GM19397 (cell line): ENCODE measurements at regions not wholly inside any gene's neighbourhood (a gene's known extent, or its start where the extent isn't known, plus 50 kb on each side); places are given as distances from the start of the nearest gene placed in this dataset.
"Not testable (repeated sequence)": the region's sequence is repeated elsewhere in the genome, so short reads cannot be mapped to it uniquely, and the experiment has no call there.

Source experiments
- ATAC-seq: cut with Tn5 transposase; IDR thresholded peaks from one replicate; pipeline ENCODE4 v1.9.1; 2021; ENCODE audit warnings: mild to moderate bottlenecking, moderate library complexity; ENCODE audit not compliant: unreplicated experiment

DNA sequence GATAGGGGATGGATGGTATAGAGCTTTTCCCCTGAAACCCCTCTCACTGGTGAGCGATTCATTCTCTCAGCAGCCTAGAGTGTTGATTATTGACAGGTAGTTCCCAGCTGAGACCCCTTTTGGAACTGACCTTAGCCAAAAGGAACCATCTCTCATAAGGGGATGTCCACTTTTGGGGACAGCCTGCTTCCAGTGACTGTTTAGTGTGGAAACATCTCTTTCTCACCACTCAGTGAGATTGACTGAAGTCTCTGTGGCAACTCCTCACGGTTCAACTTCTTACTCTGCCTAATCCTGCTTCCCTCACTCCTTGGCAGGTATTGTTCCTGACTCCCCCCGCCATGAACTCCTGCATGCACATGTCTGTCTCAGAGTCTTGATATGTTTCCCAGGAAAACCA is 529.2 kb upstream of the ATP2B1 start:
- ATAC-seq, result no peak

DNA sequence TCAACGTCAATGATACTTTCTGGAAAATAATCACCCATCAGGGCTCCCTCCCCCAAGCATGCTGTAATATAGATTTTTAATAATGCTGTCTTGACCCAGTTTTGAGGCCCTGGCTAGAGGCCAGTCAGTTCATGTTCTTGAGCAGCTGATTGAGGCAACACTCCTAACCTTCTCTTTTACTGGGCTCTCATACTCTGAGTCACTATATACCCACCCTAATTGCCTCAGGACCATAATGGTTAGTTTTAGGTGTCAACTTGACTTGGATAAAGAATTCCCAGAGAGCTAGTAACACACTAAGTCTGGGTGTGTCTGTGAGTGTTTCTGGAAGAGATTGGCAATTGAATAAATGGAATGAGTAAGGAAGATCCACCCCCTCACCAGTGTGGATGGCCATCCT is 527.0 kb upstream of the ATP2B1 start:
- ATAC-seq, result no peak

DNA sequence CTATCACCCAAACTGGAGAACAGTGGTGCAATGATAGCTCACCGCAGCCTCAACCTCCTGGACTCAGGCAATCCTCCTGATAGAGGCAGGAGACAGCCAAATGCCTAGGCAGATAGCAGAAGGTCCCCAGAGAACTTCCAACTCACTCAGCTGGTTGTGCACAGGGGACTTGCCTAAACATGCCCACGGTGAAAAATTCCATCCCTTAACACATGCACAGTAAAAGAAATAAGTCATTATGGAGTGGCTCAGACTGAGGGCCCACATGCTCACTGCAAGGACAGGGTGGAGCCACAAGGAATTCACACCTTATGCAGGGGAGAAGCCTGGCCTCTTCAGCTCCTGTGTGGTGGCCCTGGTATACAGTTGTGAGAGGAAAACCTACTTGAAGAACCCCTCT is 525.8 kb upstream of the ATP2B1 start:
- no peak for ATAC-seq

DNA sequence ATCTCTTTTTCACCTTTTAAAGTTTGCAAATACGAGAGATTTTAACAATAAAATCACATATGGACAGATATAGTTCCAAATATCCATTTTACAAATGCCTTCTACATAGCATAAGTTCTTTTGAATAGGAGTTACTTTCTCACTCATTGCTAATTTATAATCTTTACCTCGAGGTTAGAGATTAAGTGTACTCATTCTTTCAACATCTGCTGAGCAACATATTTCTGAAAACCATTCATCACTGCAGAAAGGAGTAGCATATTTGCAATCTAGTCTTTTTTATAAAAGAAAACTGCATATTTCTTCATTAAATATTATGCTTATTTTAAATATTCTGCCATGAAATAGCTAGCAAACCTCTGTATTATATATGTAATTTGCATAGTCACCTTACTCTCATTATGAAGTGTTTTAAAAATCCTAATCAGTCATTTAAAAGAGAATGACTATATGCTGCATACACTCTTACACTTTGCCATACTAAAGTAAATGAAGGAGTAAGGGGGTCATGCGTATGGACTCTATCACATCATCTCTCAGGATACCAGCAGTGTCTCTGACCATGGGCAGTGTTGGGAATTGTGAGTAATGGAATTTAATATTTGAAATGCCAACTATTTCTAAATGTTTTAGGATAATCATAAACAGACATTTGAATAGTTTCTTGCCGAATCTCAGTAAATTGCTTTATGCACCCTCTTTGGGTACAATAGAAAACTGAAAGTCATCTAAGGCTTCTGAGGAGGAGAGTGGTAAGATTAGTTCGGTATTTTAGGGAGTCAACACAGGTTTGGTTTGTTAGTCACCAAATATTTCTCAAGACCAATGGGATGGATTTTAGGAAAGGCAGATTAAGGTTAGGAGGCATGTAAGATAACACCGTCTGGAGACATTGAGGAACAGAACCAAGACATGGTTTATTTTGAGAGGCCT is 524.8 kb upstream of the ATP2B1 start:
- no peak for ATAC-seq

DNA sequence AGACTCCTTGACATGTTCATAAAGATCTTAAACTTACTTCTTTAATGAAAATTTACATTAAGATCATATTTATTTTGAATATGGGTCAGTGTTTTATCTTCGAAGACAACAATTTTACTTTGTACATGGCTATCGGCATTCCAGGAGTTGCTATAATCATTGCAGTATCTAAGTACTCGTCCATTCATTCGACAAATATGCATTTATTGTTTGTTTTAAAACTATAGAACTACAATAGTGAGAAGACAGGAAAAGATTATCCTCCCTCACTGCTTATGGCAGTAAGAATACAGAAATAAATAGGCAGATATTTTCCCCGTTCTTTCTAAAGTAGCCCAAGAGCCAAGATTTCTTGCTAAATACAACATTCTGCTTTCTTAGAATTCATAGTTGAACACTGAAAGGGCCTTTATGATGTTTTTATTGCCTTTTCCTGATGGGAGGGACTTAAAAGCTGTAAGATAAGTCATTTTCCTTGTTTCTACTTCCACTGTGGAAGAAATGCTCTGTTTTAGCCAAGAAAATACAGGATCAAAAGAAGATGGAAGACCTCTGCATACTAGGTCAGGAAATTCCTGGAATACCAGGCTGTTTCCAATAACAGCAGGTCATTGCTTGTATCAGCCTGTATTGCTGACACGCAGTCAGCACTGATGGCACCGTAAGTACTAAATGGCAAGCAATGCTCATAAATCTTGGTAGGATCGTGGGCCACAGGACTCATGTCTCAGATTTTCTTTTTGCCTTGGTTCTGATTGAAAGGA is 521.0 kb upstream of the ATP2B1 start:
- no peak for ATAC-seq

DNA sequence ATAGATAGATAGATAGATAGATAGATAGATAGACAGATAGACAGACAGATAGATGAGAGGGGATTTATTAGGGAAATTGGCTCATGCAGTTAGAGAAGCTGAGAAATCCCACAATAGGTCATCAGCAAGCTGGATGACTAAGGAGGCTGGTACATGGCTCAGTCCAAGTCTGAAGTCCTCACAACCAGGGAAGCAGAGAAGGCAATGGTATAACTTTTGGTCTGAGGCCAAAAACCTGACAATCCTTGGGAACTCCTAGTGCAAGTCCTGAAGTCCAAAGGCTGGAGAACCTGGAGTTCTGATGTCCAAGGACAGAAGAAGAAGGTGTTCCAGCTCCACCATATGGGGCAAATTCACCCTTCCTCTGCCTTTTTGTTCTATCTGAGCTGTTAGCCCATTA is 517.6 kb upstream of the ATP2B1 start:
- no peak for ATAC-seq

DNA sequence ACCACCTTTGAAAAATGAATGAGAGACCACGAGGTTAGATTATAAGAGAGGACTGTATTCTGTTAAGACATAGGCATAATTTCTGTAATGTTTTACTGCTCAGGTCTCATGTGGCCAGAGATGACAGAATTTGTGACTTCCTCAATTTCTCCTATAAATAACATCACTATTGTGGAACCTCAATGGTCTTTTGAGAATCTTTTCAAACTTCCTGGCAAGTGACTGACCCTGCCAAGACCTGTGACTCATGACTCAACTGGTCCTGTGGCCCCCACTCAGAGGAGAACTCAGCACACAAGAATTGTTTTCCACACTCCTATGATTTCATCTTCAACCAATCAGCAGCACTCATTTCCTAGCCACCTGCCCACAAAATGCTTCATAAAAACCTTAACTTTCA is 508.2 kb upstream of the ATP2B1 start:
- no peak for ATAC-seq

DNA sequence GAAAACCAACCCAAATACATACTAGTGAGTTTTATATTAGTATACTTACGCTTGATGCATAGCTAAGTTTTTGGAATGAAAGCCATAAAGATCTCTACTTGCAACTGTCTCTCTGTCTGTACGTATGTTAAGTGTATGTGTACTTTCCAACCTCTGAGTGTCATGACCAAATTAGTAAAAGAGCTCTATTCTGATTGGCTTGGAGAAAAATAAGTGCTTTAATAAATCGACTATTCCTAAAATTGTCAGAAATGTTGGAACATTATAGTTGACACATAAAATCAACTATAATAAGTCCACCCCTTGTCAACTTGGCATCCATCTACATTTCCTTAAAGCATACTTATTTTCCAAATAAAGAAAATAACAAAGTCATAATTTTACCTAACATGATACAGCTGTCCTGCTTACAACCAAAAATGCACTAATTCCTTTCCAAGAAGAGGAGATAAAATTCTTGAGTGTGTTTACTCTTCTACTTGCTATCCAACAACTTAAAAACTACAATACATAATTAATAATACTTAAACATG is 507.4 kb upstream of the ATP2B1 start:
- ATAC-seq, result no peak

DNA sequence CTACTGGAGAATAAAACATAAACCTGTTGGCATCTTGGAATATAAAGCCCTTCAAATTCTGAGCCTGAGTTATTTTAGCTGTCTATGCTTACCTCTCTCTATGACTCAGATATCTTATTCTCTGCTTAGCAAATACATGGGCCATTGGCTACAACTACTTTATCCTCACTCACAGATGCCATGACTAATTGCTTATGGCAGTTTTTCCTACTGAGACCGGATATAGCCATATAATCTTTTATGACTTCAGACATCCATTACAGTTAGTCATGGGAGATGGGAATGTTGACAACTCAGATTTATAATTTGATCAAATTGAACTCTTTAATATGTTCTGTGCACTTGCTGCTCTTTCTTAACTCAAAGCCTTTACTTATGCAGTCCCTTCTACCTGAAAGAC is 502.4 kb upstream of the ATP2B1 start:
- no peak for ATAC-seq

DNA sequence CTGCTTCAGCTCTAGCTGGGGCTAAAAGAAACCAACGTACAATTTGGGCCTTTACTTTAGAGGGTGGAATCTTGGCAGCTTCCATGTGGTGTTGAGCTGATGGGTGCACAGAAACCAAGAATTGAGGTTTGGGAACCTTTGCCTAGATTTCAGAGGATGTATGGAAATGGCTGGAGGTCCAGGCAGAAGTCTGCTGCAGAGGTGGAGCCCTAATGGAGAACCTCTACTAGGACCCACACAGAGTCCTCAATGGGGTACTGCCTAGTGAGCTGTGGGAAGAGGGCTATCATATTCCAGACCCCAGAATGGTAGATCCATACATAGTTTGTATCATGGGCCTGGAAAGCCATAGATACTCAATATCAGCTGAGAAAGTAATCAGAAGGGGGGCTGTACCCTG is 500.4 kb upstream of the ATP2B1 start:
- no peak for ATAC-seq

DNA sequence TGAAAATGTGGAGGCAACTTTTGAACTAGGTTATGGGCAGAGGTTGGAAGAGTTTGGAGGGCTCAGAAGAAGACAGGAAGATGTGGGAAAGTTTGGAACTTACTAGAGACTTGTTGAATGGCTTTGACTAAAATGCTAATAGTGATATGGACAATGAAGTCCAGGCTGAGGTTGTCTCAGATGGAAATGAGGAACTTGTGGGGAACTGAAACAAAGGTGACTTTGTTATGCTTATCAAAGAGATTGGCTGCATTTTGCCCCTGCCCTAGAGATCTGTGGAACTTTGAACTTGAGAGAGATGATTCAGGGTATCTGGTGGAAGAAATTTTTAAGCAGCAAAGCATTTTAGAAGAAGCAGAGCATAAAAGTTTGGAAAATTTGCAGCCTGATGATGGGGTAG is 499.7 kb upstream of the ATP2B1 start:
- ATAC-seq, result not testable (repeated sequence)

DNA sequence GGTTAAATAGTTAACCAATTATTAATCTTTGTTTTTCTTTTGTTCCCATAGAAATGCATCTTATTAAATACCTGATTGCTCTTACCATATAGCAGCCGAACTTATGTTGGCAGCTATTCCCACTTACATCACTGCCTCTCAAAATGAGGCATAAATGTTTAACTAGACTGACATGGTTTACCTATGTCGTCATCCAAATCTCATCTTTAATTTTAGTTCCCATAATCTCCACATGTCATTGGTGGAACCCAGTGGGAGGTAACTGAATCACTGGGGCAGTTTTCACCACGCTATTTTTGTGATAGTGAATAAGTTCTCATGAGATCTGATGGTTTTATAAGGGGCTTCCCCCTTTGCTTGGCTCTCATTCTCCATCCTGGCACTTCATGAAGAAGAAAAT is 499.2 kb upstream of the ATP2B1 start:
- ATAC-seq, result no peak

DNA sequence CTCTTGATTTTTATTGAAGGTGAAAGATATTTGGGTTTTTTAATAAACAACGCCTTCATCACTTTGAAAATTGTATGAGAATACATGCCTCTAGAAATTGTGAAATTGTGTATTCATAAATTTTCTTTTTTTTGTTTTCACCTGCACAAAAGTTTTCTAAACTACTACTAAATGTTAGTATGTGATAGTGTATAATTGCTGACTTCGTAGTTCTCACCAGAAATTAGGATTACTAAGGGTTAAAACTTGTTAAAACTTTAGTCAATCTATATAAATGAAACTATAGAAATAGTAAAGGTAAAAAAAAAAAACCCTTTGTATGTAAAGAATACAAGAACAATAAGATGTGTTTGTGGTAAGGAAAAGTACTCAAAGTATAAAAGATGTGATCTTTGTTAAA is 496.5 kb upstream of the ATP2B1 start:
- ATAC-seq, result no peak

DNA sequence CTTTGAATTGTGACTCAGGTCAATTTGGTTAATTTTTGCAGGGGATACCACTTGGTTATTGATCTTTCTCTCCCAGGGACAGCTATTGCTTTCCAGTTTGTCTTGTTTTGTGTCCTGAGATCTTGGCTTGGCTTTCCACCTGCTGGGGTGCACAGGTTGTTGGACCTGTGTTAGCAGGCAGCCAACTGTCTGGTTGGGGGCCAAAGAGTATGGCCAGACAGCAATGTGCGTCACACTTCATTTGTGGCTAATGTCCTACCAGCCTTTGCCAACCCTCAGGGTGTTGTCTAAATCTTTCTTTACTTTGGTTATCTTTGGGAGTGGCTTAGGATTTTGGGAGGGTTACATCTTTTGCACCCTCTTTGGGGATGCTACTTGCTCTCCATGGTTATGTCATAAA is 494.9 kb upstream of the ATP2B1 start:
- no peak for ATAC-seq

DNA sequence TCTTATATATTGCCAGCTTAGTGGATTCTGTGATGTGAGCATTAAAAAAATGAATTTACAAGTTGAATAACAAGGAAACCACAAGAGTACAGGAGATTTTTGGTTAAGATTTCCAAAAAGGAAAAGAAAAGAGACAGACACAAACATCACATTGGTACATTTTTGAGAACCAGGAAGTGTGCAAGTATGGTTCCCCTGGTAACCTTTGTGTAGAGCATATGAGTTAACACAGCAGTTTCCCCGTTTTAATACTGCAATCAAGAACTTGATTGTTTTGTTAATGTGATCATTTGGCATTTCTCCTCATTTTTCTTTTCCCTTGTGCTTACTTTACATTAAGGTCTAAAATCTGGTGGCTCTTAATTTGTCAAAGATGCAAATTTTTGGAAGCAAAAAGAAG is 490.4 kb upstream of the ATP2B1 start:
- no peak for ATAC-seq

DNA sequence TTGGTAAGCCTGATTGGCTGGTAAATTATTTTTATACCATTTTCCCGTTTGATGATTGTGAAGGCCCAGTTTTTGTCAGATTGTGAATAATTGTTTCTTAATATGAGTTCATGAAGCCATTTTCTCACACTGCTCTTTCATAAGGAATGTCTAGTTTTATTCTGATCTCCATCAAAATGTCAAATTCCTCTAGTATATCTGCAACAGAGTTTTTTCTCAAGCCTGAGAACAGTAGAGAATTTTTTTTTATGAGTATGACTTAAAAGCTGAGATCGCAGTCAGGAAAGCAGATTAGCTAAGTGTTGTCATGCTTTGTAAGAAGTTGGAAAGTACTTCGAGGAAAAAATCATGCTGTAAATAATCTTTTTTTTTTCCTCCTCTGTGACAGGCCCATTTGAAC is 484.9 kb upstream of the ATP2B1 start:
- no peak for ATAC-seq

DNA sequence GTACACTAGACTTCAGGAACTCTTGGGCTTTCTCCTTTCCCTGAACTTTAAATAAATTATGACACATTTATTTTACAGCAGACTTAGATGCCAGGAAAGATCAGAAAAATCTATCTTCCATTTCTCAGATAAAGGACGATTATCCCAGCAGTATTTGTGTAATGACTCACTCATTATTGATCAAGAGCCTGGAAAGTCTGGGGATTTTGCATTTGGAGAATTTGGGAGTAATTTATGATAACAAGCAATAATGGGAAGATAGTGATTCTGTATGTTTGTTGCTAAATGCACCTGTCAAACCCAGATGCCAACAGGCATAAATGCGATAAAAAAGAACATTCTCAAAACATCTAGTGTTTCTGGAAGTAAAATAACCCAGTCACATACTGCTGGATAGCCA is 480.2 kb upstream of the ATP2B1 start:
- no peak for ATAC-seq

DNA sequence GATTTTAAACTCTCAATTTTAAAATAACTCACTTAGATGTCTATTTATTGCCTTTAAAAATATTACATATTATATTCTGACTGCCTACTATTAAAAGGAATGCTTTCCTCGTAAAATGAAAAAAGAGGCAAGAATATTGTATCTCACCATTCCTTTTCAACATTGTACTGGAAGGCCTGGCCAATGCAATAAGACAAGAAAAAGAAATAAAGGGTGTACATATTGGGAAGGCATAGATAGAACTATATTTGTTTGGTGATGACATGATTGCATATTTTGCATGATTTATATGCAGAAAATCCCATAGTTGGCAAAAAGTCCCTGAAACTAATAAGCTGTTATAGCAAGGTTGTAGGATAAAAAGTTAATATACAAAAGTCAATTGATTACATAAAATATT is 474.6 kb upstream of the ATP2B1 start:
- ATAC-seq, result no peak

DNA sequence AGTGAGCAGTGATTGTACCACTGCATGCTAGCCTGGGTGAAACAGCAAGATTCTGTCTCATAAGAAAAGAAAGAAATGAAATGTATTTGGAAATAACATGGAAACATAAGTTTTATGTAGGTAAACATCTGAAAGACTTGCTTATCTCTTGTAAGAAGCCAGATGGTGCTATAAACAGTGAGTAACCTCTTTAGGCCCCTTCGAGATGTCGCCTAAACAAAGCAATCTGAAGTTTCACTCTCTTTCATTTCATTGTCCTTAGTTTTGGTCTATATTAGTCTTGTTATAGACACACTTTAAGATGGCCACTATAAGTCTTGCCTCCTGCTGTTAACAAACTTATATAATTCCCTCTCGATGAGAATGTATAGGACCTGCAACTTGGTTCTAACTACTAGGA is 472.6 kb upstream of the ATP2B1 start:
- ATAC-seq, result no peak

DNA sequence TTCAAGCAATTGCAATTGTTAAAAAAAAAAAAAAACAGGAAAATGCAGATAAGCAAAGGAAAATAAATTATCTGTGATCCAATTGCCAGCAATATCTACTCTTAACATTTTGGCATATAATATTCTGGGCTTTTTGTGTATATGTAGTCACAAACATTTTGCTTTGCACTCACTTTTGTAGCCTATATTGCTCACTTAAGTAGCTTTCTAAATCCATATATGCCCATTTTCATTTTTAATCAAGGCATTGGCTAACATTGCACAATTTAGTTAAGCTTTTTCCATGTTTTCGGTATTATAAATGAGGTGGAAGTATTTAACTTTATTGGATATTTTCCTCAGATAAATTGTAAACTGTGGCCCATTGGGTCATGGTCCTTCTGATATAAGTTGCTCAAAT is 466.3 kb upstream of the ATP2B1 start:
- no peak for ATAC-seq

DNA sequence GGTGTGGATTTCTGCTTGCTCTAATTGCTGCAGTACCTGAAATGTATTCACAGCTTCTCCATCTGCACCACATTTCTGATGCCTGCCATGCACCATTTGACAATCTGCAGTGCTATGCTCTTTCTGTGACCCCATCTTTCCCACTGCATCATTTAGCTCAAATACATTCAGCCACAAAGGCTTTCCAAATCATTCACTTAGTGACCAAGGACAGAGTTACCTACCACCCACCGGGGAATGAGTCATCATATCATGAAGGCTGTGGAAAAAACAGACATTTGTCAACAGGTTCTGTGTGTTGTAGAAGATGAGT is 465.5 kb upstream of the ATP2B1 start:
- no peak for ATAC-seq

DNA sequence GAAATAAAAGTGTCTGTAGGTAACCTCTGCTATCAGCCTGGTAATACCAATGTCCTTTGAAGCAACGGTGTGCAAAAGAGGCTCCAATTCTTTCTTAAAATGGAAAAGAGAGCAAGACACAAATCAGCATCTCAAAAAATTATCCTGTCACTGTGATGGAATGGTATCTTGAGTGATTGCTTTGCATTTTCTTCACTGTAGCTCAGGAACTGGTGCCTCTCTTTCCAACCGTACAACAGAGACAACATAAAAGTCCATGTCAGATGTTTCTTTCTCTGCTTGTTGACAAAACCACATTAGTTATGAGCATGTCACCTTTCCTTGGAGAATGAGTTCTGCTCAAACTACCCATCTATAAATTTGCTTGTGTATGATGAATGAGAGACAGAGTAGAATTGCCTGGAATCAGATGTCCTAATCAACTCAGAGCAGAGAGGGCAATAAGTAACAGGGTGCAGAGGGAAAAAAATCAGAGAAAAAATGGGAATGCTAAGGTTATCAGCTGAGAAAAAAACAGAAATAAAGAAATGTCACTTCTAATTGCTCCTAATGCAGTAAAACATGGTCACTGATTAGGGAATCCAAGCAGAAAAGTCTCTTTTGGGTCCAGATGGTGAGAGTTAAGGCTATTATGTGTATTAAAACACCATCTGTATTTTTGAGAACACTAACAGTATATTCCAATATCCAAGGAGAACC is 465.0 kb upstream of the ATP2B1 start:
- ATAC-seq, result no peak
